Parathyroid adenoma (tissue), 2 donors: ENCODE measurements at regions not wholly inside any gene's neighbourhood (a gene's known extent, or its start where the extent isn't known, plus 50 kb on each side); places are given as distances from the start of the nearest gene placed in this dataset.

Experiments used
- H2AFZ ChIP-seq: fragments of 300-600 bp; sonication (generic); one replicate; pipeline ENCODE4 v1.7.0; 2017; ENCODE audit warnings: antibody characterized with exemption, mild to moderate bottlenecking
- H3K27ac ChIP-seq: fragments of 300-600 bp; sonication (generic); one replicate; pipeline ENCODE4 v1.7.0; 2017
- H3K27me3 ChIP-seq: fragments of 300-600 bp; sonication (generic); one replicate; pipeline ENCODE4 v1.7.0; 2017; ENCODE audit warnings: low read length; ENCODE audit not compliant: control insufficient read depth, insufficient read depth
- H3K36me3 ChIP-seq: fragments of 300-600 bp; sonication (generic); one replicate; pipeline ENCODE4 v1.7.0; 2017; ENCODE audit warnings: low read length; ENCODE audit not compliant: control insufficient read depth, insufficient read depth
- H3K4me1 ChIP-seq: fragments of 300-600 bp; sonication (generic); one replicate; pipeline ENCODE4 v1.7.0; 2017; ENCODE audit warnings: control low read depth
- H3K4me2 ChIP-seq: fragments of 300-600 bp; sonication (generic); one replicate; pipeline ENCODE4 v1.7.0; 2017; ENCODE audit warnings: low read length
- H3K4me3 ChIP-seq: fragments of 300-600 bp; sonication (generic); one replicate; pipeline ENCODE4 v1.7.0; 2017; ENCODE audit warnings: low read depth, low read length
- H3K79me2 ChIP-seq: fragments of 300-600 bp; sonication (generic); one replicate; pipeline ENCODE4 v1.7.0; 2017; ENCODE audit warnings: control low read depth
- H3K9ac ChIP-seq: fragments of 300-600 bp; sonication (generic); one replicate; pipeline ENCODE4 v1.7.0; 2017; ENCODE audit warnings: mild to moderate bottlenecking
- H3K9me3 ChIP-seq: fragments of 300-600 bp; sonication (generic); one replicate; pipeline ENCODE4 v1.7.0; 2017; ENCODE audit warnings: low read length; ENCODE audit not compliant: control insufficient read depth
- CTCF ChIP-seq: fragments of 300-600 bp; sonication (generic); IDR thresholded peaks from one replicate; pipeline ENCODE4 v1.7.0; 2017; ENCODE audit warnings: antibody characterized with exemption, mild to moderate bottlenecking
- donor health status: primary hyperparathyroidism.

GRCh38 chr20:57829805-57830514, 120.1 kb upstream of the PMEPA1 start:
- H3K36me3 ChIP-seq, result no peaks in the 10 kb centered on the region
- H2AFZ ChIP-seq, result no peak overlapping the region
- H3K4me1 ChIP-seq, result no peaks in the 10 kb centered on the region
- H3K27ac ChIP-seq, result no peak overlapping the region
- no peaks in the 10 kb centered on the region for H3K79me2 ChIP-seq
- TF ChIP-seq CTCF, result no peak
- H3K4me2 ChIP-seq, result no peak overlapping the region
- H3K27me3 ChIP-seq, result no peaks in the 10 kb centered on the region
- no peak overlapping the region for H3K9ac ChIP-seq
- H3K9me3 ChIP-seq, result no peaks in the 10 kb centered on the region
- no peak overlapping the region for H3K4me3 ChIP-seq

- H3K9ac ChIP-seq, result no peak overlapping the region
- H3K4me3 ChIP-seq, result no peak overlapping the region
- no peaks in the 10 kb centered on the region for H3K4me1 ChIP-seq
- H2AFZ ChIP-seq, result no peak overlapping the region
- no peaks in the 10 kb centered on the region for H3K9me3 ChIP-seq
- H3K27me3 ChIP-seq, result no peaks in the 10 kb centered on the region
- H3K36me3 ChIP-seq, result no peaks in the 10 kb centered on the region
- no peak for TF ChIP-seq CTCF
- no peak overlapping the region for H3K4me2 ChIP-seq
- no peak overlapping the region for H3K27ac ChIP-seq
- H3K79me2 ChIP-seq, result no peaks in the 10 kb centered on the region
These were observed 119.5 kb upstream of the PMEPA1 start for GRCh38 chr20:57829336-57829735.

GRCh38 chr20:57828696-57829095, 118.9 kb upstream of the PMEPA1 start:
- Histone ChIP-seq H3K79me2 (no peaks in the 10 kb centered on the region), H3K9ac (no peak overlapping the region), H3K27ac (no peak overlapping the region), H3K4me3 (no peak overlapping the region), H3K9me3 (no peaks in the 10 kb centered on the region), H3K4me1 (no peaks in the 10 kb centered on the region), H3K36me3 (no peaks in the 10 kb centered on the region), H3K4me2 (no peak overlapping the region), H3K27me3 (no peaks in the 10 kb centered on the region), H2AFZ (no peak overlapping the region)
- no peak for TF ChIP-seq CTCF

- Histone ChIP-seq H3K36me3 (no peaks in the 10 kb centered on the region), H3K27me3 (no peaks in the 10 kb centered on the region), H3K4me1 (no peaks in the 10 kb centered on the region), H3K79me2 (no peaks in the 10 kb centered on the region), H3K27ac (no peak overlapping the region), H3K9ac (no peak overlapping the region), H2AFZ (no peak overlapping the region), H3K4me2 (no peak overlapping the region), H3K4me3 (no peak overlapping the region), H3K9me3 (no peaks in the 10 kb centered on the region)
- TF ChIP-seq CTCF, result no peak
These were observed 117.0 kb upstream of the PMEPA1 start for GRCh38 chr20:57826666-57827287.

GRCh38 chr20:57824909-57825308, 115.1 kb upstream of the PMEPA1 start:
- no peaks in the 10 kb centered on the region for H3K9me3 ChIP-seq
- no peaks in the 10 kb centered on the region for H3K36me3 ChIP-seq
- no peak overlapping the region for H3K9ac ChIP-seq
- no peak for TF ChIP-seq CTCF
- H3K4me1 ChIP-seq, result no peaks in the 10 kb centered on the region
- H3K27ac ChIP-seq, result no peak overlapping the region
- no peaks in the 10 kb centered on the region for H3K27me3 ChIP-seq
- H3K4me2 ChIP-seq, result no peak overlapping the region
- H3K4me3 ChIP-seq, result no peak overlapping the region
- no peak overlapping the region for H2AFZ ChIP-seq
- H3K79me2 ChIP-seq, result no peaks in the 10 kb centered on the region
